HCT116 (cell line): ENCODE measurements at regions not wholly inside any gene's neighbourhood (a gene's known extent, or its start where the extent isn't known, plus 50 kb on each side); places are given as distances from the start of the nearest gene placed in this dataset.

Experiments used
- ATAC-seq: fragments of 200-7000 bp; cut with Tn5 transposase; 2 replicates; pipeline ENCODE4 v1.9.1; 2020; ENCODE audit warnings: mild to moderate bottlenecking, moderate library complexity
- BruUV-seq: library from RNA; stranded (reverse); fragments of 400-500 nt; replicated peaks from 2 replicates; lab custom pipeline; 2021; lab: Mats Ljungman, UMichigan
- CTCF ChIA-PET: fragments of 300-600 bp; sonication (Branson Sonifier 250); formaldehyde crosslinking; loops from one replicate; lab custom pipeline; 2021; ENCODE audit warnings: antibody characterized with exemption; lab: Charles Lee
- POLR2A ChIA-PET: fragments of 300-600, 350-600 bp; sonication (Branson Sonifier 250); formaldehyde crosslinking; loops from one replicate; lab custom pipeline; 2021; ENCODE audit warnings: antibody characterized with exemption; lab: Charles Lee
- RAD21 ChIA-PET, 2 experiments: fragments of 300-600 bp; sonication (Branson Sonifier 250); formaldehyde crosslinking; loops; one replicate each; lab custom pipeline; 2023; ENCODE audit warnings: low total read pairs in 2 of 2; ENCODE audit not compliant: uncharacterized antibody in 2 of 2, unreplicated experiment in 2 of 2, low non-redundant PET in 1 of 2; lab: Charles Lee
- DNase-seq: peaks from one replicate; pipeline ENCODE4 v3.0.0-alpha.2; 2010; ENCODE audit warnings: low read depth, low spot score
- H2AFZ ChIP-seq: fragments of 200-600 bp; shearing (Covaris generic), sonication (generic); 2 replicates; pipeline ENCODE4 v1.6.1; 2017; ENCODE audit warnings: low read depth, mixed run types, mixed read lengths, antibody characterized with exemption, low read length; ENCODE audit not compliant: poor library complexity, severe bottlenecking
- H3K27ac ChIP-seq: 2 replicates; pipeline ENCODE4 v1.5.1; 2012; ENCODE audit warnings: low read depth, low read length
- H3K27me3 ChIP-seq: fragments of 200-600 bp; sonication (generic); 2 replicates; pipeline ENCODE4 v1.6.1; 2016; ENCODE audit warnings: mixed run types, low read length, mixed read lengths; ENCODE audit not compliant: insufficient read depth
- H3K36me3 ChIP-seq, 2 experiments: fragments of 200-500 bp in 1 of 2; fragments of 200-600 bp in 1 of 2; sonication (Bioruptor generic) in 1 of 2; sonication (generic) in 1 of 2; 2 replicates each; pipeline versions ENCODE4 v1.5.1 to v1.6.1; 2014 to 2016; ENCODE audit warnings: low read length in 2 of 2, inconsistent platforms in 1 of 2, mixed read lengths in 1 of 2, mixed run types in 1 of 2; ENCODE audit not compliant: insufficient read depth in 2 of 2, control insufficient read depth in 1 of 2
- H3K4me1 ChIP-seq, 2 experiments: fragments of 200-600 bp in 1 of 2; sonication (generic) in 1 of 2; 2 replicates each; pipeline versions ENCODE4 v1.5.1 to v1.6.1; 2012 to 2017; ENCODE audit warnings: low read length in 2 of 2, inconsistent platforms in 1 of 2, mild to moderate bottlenecking in 1 of 2, mixed read lengths in 1 of 2, mixed run types in 1 of 2, moderate library complexity in 1 of 2; ENCODE audit not compliant: insufficient read depth in 2 of 2, control insufficient read depth in 1 of 2
- H3K4me2 ChIP-seq: fragments of 200-600 bp; sonication (generic); 2 replicates; pipeline ENCODE4 v1.6.1; 2017; ENCODE audit warnings: mixed run types, low read length, mixed read lengths
- H3K4me3 ChIP-seq, 2 experiments: fragments of 200-600 bp in 1 of 2; sonication (generic) in 1 of 2; replicated peaks in 1 of 2; 2 replicates each; pipeline ENCODE4 v1.5.1; 2011 to 2016; ENCODE audit warnings: low read length in 2 of 2, control low read depth in 1 of 2, low read depth in 1 of 2, mild to moderate bottlenecking in 1 of 2, mixed read lengths in 1 of 2, mixed run types in 1 of 2
- H3K79me2 ChIP-seq: fragments of 200-600 bp; sonication (generic); 2 replicates; pipeline ENCODE4 v1.6.1; 2017; ENCODE audit warnings: mild to moderate bottlenecking, mixed run types, low read length, moderate library complexity, mixed read lengths; ENCODE audit not compliant: insufficient read depth
- H3K9ac ChIP-seq: fragments of 200-600 bp; sonication (generic); 2 replicates; pipeline ENCODE4 v1.6.1; 2016; ENCODE audit warnings: low read length, mixed read lengths
- H3K9me2 ChIP-seq: fragments of 200-600 bp; sonication (generic), shearing (Covaris generic); 2 replicates; pipeline ENCODE4 v1.6.1; 2017; ENCODE audit warnings: mixed run types, mild to moderate bottlenecking, moderate library complexity; ENCODE audit not compliant: insufficient read depth
- H3K9me3 ChIP-seq, 2 experiments: fragments of 200-500 bp in 1 of 2; fragments of 200-600 bp in 1 of 2; sonication (Bioruptor generic) in 1 of 2; sonication (generic) in 1 of 2; 2 replicates each; pipeline ENCODE4 v1.6.1; 2014 to 2017; ENCODE audit warnings: low read length in 2 of 2, mixed read lengths in 2 of 2, inconsistent platforms in 1 of 2, low read depth in 1 of 2, mild to moderate bottlenecking in 1 of 2, mixed run types in 1 of 2, moderate library complexity in 1 of 2; ENCODE audit not compliant: control insufficient read depth in 1 of 2, insufficient read depth in 1 of 2
- H4K20me1 ChIP-seq: fragments of 200-600 bp; sonication (generic), shearing (Covaris generic); 2 replicates; pipeline ENCODE4 v1.6.1; 2017; ENCODE audit warnings: mixed run types, mild to moderate bottlenecking, moderate library complexity; ENCODE audit not compliant: insufficient read depth
- ATF3 ChIP-seq: IDR thresholded peaks from 2 replicates; pipeline ENCODE4 v1.6.1; 2012
- CBX3 ChIP-seq: IDR thresholded peaks from 2 replicates; pipeline ENCODE4 v1.6.1; 2012; ENCODE audit warnings: low read depth
- CEBPB ChIP-seq: IDR thresholded peaks from 2 replicates; pipeline ENCODE4 v1.6.1; 2012; ENCODE audit warnings: low read depth
- CTCF ChIP-seq, 3 experiments: fragments of 200-600 bp in 1 of 3; sonication (generic) in 1 of 3; IDR thresholded peaks in 2 of 3; conservative IDR thresholded peaks in 1 of 3; 2 replicates each; pipeline ENCODE4 v1.5.1; 2012 to 2017; ENCODE audit warnings: low read depth in 2 of 3, low read length in 2 of 3, antibody characterized with exemption in 1 of 3, borderline replicate concordance in 1 of 3, control low read depth in 1 of 3, mild to moderate bottlenecking in 1 of 3, mixed read lengths in 1 of 3, mixed run types in 1 of 3, moderate library complexity in 1 of 3; ENCODE audit not compliant: insufficient read depth in 1 of 3
- EGR1 ChIP-seq: IDR thresholded peaks from 2 replicates; pipeline ENCODE4 v1.6.1; 2012; ENCODE audit warnings: low read depth
- ELF1 ChIP-seq: IDR thresholded peaks from 2 replicates; pipeline ENCODE4 v1.6.1; 2012; ENCODE audit warnings: low read depth, borderline replicate concordance
- EZH2 ChIP-seq: fragments of 200-600 bp; sonication (generic); IDR thresholded peaks from 2 replicates; pipeline ENCODE4 v1.6.1; 2017; ENCODE audit warnings: antibody characterized with exemption, mixed run types
- EZH2phosphoT487 ChIP-seq: fragments of 200-600 bp; IDR thresholded peaks from 2 replicates; pipeline ENCODE4 v1.6.1; 2018; ENCODE audit warnings: antibody characterized with exemption, borderline replicate concordance
- FOSL1 ChIP-seq: IDR thresholded peaks from 2 replicates; pipeline ENCODE4 v1.6.1; 2012; ENCODE audit warnings: low read depth
- POLR2A ChIP-seq: IDR thresholded peaks from 2 replicates; pipeline ENCODE4 v1.7.0; 2011; ENCODE audit warnings: borderline replicate concordance; ENCODE audit not compliant: insufficient read depth, insufficient read length; ENCODE audit errors: extremely low read depth
- POLR2AphosphoS5 ChIP-seq: IDR thresholded peaks from 2 replicates; pipeline ENCODE4 v1.6.1; 2011; ENCODE audit warnings: mild to moderate bottlenecking, low read depth, low read length, moderate library complexity
- RAD21 ChIP-seq: IDR thresholded peaks from 2 replicates; pipeline ENCODE4 v1.6.1; 2012; ENCODE audit warnings: low read depth, mild to moderate bottlenecking
- REST ChIP-seq: IDR thresholded peaks from 2 replicates; pipeline ENCODE4 v1.6.1; 2012; ENCODE audit warnings: low read depth
- SIN3A ChIP-seq: IDR thresholded peaks from 2 replicates; pipeline ENCODE4 v1.6.1; 2012; ENCODE audit warnings: low read depth
- SP1 ChIP-seq: IDR thresholded peaks from 2 replicates; pipeline ENCODE4 v1.6.1; 2012; ENCODE audit warnings: low read depth
- SRF ChIP-seq: IDR thresholded peaks from 2 replicates; pipeline ENCODE4 v1.6.1; 2012; ENCODE audit warnings: low read depth
- YY1 ChIP-seq: IDR thresholded peaks from 2 replicates; pipeline ENCODE4 v1.6.1; 2011; ENCODE audit warnings: low read length, low read depth, moderate library complexity, mild to moderate bottlenecking; ENCODE audit not compliant: insufficient replicate concordance; ENCODE audit errors: extremely low read depth
- ZBTB33 ChIP-seq: IDR thresholded peaks from 2 replicates; pipeline ENCODE4 v1.6.1; 2011; ENCODE audit warnings: mild to moderate bottlenecking, low read length, moderate library complexity; ENCODE audit not compliant: insufficient replicate concordance; ENCODE audit errors: extremely low read depth
- ZFX ChIP-seq: fragments of 450-650 bp; IDR thresholded peaks from 2 replicates; pipeline ENCODE4 v1.6.1; 2017
- ZNF274 ChIP-seq: fragments of 200-500 bp; sonication (Bioruptor generic); IDR thresholded peaks from 2 replicates; pipeline ENCODE4 v1.6.1; 2014; ENCODE audit warnings: mild to moderate bottlenecking, low read depth, low read length, inconsistent platforms
- intact Hi-C: fragments of 100-400 bp; cut with micrococcal nuclease; formaldehyde crosslinking; loops from 2 replicates; pipeline ENCODE4 v1.10.0; 2022

GRCh38 chr15:29392358-29392757 is 122.7 kb upstream of the NSMCE3 start:
- H4K20me1 ChIP-seq = no peaks in the 10 kb centered on the region; the same call in 1 of the 2 replicates
- intact Hi-C loops = no loop called here
- 0 out of 2 replicates have a peak, but pooled peaks cover 5% of the 10 kb centered on the region for H3K27me3 ChIP-seq
- H3K4me3 ChIP-seq = no peak overlapping the region
- no peak for TF ChIP-seq EZH2phosphoT487
- TF ChIP-seq ZBTB33 = no peak
- TF ChIP-seq POLR2AphosphoS5 = no peak
- TF ChIP-seq YY1 = no peak
- TF ChIP-seq CTCF (IDR thresholded peaks at IDR 0.05 in 2 of 3, conservative IDR thresholded peaks at IDR 0.05 in 1 of 3; ENCODE audit: borderline replicate concordance in 1 of 3, insufficient read depth in 1 of 3, low read depth in 2 of 3, low read length in 2 of 3) = no peak
- no peak for TF ChIP-seq REST
- no peak for TF ChIP-seq SIN3A
- no peak for TF ChIP-seq POLR2A
- no peak for TF ChIP-seq FOSL1
- no peak for TF ChIP-seq ZNF274
- no peak for TF ChIP-seq CBX3
- no peak for TF ChIP-seq SP1
- no peak for TF ChIP-seq ATF3
- TF ChIP-seq EZH2 = no peak
- TF ChIP-seq EGR1 = no peak
- no peak for TF ChIP-seq CEBPB
- no peak for TF ChIP-seq SRF
- no peak for TF ChIP-seq RAD21
- no peak for TF ChIP-seq ELF1
- no peak for TF ChIP-seq ZFX
- TF ChIP-seq, all 23 proteins: peak for 0
- no peaks in the 10 kb centered on the region for H3K9me3 ChIP-seq
- no peak overlapping the region for H3K27ac ChIP-seq
- no peaks in the 10 kb centered on the region for H3K36me3 ChIP-seq
- H3K9ac ChIP-seq = no peak overlapping the region
- H2AFZ ChIP-seq = no peak overlapping the region
- CTCF ChIA-PET = no interaction called here
- H3K4me1 ChIP-seq = no peaks in the 10 kb centered on the region
- DNase-seq (no peak), ATAC-seq (no peak)
- no peaks in the 10 kb centered on the region for H3K79me2 ChIP-seq
- POLR2A ChIA-PET = no interaction called here
- BruUV-seq = no TSS peak
- H3K9me2 ChIP-seq = no peaks in the 10 kb centered on the region
- no peak overlapping the region for H3K4me2 ChIP-seq
- RAD21 ChIA-PET = no interaction called here
